Stomach (tissue), 4 donors: ENCODE measurements at regions not wholly inside any gene's neighbourhood (a gene's known extent, or its start where the extent isn't known, plus 50 kb on each side); places are given as distances from the start of the nearest gene placed in this dataset.

Experiments
- EP300 ChIP-seq: sonication (generic); formaldehyde crosslinking; IDR thresholded peaks from one replicate; pipeline ENCODE4 v1.6.1; 2017; ENCODE audit warnings: antibody characterized with exemption
- POLR2A ChIP-seq, 4 donors: fragments of 450-650 bp; IDR thresholded peaks; one replicate each; pipeline ENCODE4 v1.6.1; 2016; ENCODE audit warnings: antibody characterized with exemption in 4 of 4, control low read depth in 2 of 4, mild to moderate bottlenecking in 1 of 4, moderate library complexity in 1 of 4
- POLR2AphosphoS5 ChIP-seq, 3 donors: sonication (generic); formaldehyde crosslinking; IDR thresholded peaks; one replicate each; pipeline ENCODE4 v1.6.1; 2016; ENCODE audit warnings: antibody characterized with exemption in 3 of 3
- TF ChIP-seq, protein P1 (sequence below), 7 experiments: fragments of 450-650 bp in 4 of 7; fragments of 200-600 bp in 3 of 7; sonication (generic) in 3 of 7; IDR thresholded peaks; one replicate each; pipeline ENCODE4 v1.5.1; 2016 to 2019; ENCODE audit warnings: antibody characterized with exemption in 7 of 7, control low read depth in 2 of 7, mild to moderate bottlenecking in 1 of 7

DNA sequence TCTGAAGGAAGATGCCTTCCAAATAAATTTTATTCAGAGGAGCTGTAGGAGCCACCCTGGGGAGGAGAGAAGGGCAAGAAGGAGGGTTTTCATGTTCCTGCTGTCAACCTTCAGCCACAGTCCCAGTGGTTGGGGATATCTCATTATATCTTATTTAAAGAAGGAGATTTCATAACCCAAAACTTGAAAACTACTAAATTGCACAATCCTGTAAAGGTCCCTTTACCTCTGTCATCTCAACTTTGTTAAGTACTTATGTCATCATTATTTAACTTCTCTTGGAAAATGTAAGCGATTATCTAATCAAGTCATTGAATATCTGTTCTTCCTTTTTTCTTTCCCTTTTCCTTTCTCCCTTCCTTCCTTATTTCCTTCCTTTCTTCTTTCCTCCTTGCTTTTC, 794.5 kb upstream of the IGFBP3 start:
- TF ChIP-seq EP300 = no peak
- TF ChIP-seq POLR2A (IDR thresholded peaks at IDR 0.05) = no peak
- TF ChIP-seq, protein P1, sequence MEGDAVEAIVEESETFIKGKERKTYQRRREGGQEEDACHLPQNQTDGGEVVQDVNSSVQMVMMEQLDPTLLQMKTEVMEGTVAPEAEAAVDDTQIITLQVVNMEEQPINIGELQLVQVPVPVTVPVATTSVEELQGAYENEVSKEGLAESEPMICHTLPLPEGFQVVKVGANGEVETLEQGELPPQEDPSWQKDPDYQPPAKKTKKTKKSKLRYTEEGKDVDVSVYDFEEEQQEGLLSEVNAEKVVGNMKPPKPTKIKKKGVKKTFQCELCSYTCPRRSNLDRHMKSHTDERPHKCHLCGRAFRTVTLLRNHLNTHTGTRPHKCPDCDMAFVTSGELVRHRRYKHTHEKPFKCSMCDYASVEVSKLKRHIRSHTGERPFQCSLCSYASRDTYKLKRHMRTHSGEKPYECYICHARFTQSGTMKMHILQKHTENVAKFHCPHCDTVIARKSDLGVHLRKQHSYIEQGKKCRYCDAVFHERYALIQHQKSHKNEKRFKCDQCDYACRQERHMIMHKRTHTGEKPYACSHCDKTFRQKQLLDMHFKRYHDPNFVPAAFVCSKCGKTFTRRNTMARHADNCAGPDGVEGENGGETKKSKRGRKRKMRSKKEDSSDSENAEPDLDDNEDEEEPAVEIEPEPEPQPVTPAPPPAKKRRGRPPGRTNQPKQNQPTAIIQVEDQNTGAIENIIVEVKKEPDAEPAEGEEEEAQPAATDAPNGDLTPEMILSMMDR (IDR thresholded peaks at IDR 0.05) = no peak
- no peak for TF ChIP-seq POLR2AphosphoS5 (IDR thresholded peaks at IDR 0.05)
